Umbilical cord (tissue), 1 donor: ENCODE measurements at regions not wholly inside any gene's neighbourhood (a gene's known extent, or its start where the extent isn't known, plus 50 kb on each side); places are given as distances from the start of the nearest gene placed in this dataset.
"Not testable (repeated sequence)": the region's sequence is repeated elsewhere in the genome, so short reads cannot be mapped to it uniquely, and the experiment has no call there.

Experiments
- DNase-seq: peaks from one replicate; pipeline ENCODE4 v3.0.0-alpha.2; 2015; ENCODE audit warnings: low spot score

DNA sequence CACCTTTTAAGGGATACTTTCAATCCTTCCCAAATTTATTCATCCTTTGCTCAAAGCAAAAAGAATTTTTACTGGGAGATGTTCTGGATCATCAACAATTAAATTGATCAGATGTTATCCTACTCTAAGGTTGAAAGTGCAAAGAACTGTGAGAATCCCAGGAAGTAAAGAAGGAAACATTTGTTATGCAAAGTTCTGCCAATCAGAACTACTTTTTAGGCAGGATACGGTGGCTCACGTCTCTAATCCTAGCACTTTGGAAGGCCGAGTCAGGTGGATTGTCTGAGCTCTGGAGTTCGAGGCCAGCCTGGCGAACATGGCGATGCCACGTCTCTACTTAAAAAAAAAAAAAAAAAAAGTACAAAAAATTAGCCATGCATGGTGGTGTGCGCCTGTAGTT lies 882.3 kb downstream of the DIAPH3 start:
- no peak for DNase-seq

DNA sequence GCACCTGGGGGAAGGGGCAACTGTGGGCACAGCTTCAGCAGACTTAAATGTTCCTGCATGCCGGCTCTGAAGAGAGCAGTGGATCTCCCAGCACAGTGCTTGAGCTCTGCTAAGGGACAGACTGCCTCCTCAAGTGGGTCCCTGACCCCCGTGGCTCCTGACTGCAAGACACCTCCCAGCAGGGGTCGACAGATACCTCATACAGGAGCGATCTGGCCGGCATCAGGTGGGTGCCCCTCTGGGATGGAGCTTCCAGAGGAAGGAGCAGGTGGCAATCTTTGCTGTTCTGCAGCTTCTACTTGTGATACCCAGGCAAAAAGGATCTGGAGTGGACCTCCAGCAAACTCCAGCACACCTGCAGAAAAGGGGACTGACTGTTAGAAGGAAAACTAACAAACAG lies 871.5 kb downstream of the DIAPH3 start:
- DNase-seq, result not testable (repeated sequence)

DNA sequence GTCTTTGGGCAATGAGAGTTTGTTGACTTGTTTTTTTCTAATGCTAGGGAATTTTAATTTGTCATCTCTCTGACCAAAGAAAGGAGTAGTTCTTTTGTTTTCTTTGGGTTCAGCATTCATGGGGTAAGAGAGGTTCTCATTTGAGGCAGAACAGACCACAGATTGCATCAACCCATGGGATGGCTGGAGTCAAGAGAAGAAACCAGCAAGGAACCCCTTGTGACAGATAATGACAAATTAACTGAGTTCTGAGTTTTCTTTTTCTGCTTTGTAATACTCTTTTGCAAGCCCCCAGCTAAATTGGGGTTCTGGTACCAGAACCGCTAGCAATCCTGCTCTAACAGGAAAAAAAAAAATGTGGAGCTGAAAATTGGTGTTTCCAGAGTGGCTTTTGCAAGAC lies 864.1 kb downstream of the DIAPH3 start:
- DNase-seq, result no peak

DNA sequence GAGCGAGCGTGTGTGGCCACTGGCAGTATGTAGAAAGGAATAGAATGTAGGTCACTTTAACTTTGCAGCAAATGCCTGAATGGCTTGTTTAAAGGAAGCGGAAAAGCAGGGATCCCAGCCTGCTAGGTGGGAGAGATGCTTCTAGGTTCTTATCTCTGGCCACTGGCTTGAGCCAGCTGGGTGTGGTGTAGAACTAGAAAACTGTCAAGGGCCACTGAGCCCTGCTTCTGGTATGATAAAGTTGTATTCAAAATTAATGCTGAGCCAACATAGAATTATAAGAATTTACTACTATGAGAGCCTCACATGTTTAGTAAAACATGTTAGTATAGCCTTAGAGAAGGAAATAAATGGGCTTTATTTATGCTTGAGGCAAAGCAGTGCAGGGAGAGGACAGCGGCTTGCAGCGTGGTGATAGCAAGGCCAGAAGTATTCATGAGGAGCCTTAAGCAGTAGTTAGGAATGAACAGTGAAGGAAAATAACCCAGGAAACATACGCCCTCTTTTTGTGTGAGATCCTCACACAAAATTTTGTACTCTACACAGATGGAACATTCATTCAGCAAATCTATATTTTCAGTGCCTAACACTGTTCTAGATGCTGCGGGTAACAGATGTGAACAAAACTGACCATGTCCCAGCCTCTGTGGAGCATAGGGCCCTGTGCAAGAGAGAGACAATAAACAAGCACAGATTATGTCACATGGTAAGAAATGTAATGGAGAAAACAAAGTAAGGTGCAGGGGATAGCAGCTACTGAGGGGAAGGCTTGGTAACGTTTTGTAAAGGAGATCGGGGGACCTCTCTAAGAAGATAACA lies 863.2 kb downstream of the DIAPH3 start:
- peak; percentile 54 for DNase-seq

DNA sequence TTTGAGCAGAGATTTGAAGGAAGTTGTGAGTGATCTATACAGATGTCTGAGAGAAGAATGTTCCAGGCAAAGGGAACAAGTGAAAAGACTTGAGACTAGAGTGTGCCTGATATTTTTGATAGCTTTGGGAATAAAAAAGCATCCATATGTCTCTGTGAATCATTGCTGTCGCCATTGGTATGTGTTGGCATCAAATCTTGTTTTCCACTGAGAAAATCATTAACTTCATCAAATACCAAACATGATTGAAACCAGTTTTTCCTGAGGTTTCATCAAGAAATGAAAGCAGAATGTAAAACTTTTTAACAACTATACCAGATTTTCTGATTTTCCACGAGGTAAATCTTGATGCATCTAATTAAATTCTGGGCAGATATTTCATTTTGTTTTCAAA lies 862.6 kb downstream of the DIAPH3 start:
- no peak for DNase-seq

GRCh38 chr13:59303433-59303832 lies 860.3 kb downstream of the DIAPH3 start:
- no peak for DNase-seq

DNA sequence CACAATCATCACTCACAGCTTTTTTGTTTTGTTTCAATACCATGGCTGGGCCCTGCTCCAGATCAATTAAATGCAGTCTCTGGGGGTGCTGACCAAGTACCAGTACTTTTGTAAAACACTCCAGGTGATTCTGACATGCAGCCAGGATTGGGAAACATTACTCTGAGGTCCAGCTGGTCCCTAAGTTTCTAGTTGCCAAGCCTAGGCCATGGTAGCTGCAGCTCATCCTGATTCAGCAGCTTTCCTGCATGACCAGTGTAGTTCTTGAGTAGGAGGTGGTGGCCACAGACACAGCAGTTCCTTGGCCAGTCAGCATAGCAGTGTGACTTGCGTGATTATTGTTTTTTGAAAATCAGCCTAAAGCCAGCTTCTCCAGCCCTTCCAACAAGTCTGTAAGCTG lies 859.1 kb downstream of the DIAPH3 start:
- no peak for DNase-seq

DNA sequence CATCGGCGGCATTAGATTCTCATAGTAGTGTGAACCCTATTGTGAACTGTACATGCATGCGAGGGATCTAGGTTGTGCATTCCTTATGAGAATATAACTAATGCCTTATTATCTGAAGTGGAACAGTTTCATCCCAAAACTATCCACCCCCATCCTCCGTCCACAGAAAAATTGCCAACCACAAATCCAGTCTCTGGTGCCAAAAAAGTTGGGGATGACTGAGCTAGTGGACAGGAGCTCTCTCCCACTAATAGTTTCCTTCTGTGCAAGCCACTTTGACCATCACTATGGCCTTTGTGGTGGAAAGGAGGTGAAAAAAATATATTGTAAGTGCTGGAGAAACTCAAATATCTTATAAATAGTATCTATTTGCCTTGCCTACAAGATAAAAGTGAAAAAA lies 857.8 kb downstream of the DIAPH3 start:
- no peak for DNase-seq

DNA sequence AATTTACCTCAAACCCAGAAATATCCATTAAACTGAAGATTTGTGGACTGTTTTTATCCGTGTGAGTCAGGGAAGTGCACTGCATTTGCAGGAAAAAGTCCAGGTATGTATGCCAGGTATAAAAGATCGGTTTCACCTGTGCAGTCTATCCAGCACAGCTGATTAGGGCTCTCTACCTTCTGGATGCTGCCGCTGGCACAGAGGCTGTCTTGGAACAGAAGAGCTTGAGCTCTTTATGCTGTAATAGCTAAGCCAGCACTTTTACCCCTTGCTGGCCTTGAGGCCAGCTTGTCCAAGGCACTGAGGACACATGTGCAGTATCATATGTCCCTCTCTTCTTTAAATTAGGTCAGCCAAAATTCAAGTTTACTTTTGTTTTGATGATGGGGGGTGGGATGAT lies 851.0 kb downstream of the DIAPH3 start:
- no peak for DNase-seq

DNA sequence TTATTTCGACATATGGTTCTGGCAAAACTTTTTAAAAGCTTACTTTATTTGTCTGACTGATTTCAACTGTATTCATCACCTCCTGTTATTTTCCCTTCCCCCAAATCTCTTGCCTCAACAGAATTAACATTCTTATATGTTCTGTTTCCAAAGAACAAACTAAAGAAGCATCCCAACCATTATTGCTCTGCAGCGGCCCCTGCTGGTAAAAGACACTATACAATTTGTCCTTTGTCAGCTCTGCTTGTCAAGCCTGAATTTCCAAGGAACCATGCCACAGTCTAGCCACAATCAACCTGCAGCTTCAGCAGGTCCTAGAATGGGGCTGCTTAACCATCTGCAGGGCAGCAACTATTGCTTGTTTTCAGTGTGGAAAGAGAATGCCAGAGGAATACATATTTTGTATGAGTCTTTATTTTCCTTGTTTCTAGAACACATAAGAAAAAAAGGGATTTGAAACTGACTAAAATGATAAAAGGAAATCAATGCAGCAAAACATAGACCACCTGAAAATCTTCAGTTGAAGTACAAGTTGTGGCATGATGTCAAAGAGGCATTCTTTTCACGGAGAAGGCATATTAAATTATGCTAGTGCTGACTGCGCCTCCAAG lies 845.3 kb downstream of the DIAPH3 start:
- peak; percentile 92 for DNase-seq

DNA sequence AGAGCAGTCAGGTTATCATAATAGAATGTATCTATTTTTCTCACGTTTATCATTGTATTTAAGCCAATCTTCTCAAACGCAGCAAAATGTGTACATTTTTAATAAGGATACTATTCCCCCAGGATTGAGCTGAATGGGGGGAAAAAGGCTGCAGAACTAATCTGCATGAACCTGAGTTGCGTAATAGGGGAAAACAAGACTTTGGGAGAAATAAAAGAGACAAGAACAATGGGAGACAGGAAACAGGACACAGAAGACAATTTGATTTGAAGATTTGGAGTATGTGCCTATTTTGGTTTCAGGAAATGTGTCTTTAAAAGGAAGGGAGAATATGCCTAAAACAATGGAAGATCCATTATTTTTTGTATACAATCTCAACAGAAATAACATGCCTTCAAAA lies 844.5 kb downstream of the DIAPH3 start:
- DNase-seq, result no peak

DNA sequence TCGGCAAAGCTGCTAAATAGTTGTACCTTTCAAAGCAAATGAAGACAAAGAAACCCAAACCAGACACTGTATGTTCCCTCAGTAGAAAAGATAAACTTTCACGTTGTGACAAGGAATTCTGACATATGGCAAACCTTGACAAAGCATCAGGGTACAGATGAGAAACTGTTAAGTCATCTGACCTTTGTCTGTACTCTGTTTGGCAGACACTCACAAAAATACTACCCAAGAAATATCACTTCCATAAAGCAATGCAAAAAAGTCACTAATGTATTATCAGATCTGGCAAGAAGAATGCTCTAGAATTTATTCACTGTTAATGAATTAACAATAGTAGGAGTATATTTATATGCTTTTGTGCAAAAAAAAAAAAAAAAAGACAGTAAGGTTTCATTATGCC lies 843.7 kb downstream of the DIAPH3 start:
- no peak for DNase-seq

DNA sequence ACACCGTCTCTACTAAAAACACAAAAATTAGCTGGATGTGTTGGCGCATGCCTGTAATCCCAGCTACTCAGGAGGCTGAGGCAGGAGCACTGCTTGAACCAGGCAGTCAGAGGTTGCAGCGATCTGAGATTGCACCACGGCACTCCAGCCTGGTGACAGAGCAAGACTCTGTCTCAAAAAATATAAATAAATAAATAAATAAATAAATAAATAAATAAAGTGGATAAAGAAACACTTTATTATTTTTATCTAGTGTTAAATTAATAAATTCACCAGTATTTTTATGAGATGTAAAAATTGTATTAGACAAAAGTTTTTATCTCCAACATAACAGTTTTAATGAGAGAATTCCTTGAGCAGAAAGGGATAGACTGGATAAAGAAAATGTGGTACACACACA lies 839.3 kb downstream of the DIAPH3 start:
- DNase-seq, result not testable (repeated sequence)

- no peak for DNase-seq
These were observed 837.0 kb downstream of the DIAPH3 start for GRCh38 chr13:59326717-59327116.

DNA sequence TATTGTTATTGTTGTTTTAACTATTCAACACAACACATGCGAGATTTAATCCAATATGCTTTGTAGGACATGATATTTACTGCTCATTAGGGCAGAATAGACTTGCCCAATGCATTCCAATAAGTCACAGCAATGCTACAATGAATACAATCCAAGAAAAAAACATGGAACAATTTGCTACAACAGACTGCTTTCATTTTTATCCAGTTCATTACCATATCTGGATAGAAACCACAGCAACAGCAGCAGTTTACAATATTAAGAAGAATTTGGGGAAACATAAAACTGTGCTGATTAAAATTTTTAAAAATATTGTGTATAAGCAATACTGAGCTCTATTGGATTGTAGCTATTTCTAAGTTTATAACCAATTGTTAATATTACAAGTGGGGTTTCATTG lies 833.0 kb downstream of the DIAPH3 start:
- no peak for DNase-seq

GRCh38 chr13:59332966-59333365 lies 830.8 kb downstream of the DIAPH3 start:
- DNase-seq, result no peak

DNA sequence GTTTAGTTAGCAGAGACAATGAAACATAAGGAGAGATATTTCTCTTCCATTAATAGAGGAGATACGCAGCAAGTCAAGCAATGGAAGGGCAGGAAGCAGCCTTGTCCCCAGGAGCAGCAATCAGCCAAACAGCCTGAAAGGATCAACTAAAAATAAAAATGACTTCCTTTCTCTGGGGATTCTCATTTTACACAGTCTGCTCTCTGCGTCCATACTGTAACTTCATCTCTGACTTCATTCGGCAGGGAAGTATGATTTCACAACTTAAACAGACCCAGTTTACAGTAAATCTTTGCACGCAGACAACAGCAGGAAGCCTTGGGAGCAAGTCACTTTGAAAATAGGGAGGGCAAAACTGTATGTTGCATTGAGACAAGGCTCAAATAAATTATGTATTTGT lies 826.7 kb downstream of the DIAPH3 start:
- peak; percentile 83 for DNase-seq

- no peak for DNase-seq
These were observed 823.6 kb downstream of the DIAPH3 start for GRCh38 chr13:59340151-59340550.

DNA sequence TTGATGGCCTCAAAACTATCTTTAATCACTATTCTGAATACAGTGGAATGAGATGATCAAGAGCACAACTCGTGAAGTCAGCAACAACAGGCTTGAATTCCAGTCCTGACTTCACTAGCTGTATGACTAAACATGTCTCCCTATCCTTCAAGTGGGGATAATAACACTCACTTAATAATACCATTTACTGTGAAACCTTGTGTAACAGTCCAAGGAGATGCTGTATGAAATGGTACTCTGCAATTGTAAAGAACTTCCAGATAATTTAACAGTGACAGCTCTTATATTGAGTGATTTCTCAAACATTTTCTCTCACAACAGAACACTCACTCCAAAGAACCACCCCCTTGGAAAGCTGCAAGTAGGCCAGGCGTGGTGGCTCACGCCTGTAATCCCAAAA lies 823.1 kb downstream of the DIAPH3 start:
- DNase-seq, result no peak

DNA sequence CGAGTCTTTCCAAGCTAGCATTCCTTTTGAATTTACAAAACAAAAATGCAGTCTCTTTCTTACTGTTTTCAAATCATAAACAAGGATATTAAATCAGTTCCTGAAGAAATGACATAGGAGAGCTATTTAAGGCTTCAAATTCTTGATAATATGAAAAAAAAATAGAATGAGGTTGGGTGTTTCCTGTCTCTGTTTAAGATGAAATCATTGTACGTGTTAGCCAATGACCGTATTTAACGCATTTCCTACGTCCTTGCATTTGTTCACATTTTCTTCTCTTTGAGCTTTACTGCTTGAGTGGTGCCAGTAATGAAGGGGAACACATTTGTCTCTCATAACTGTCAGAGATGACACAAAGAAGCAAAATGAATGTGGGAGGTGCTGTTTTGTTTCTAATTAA lies 821.3 kb downstream of the DIAPH3 start:
- DNase-seq, result no peak

- no peak for DNase-seq
These were observed 820.6 kb downstream of the DIAPH3 start for GRCh38 chr13:59343132-59343531.

- DNase-seq, result no peak
These were observed 819.5 kb downstream of the DIAPH3 start for GRCh38 chr13:59343993-59344822.

- DNase-seq, result peak; percentile 51
These were observed 818.4 kb downstream of the DIAPH3 start for GRCh38 chr13:59345311-59345710.
